ENCODE measurements at regions not wholly inside any gene's neighbourhood (a gene's known extent, or its start where the extent isn't known, plus 50 kb on each side); places are given as distances from the start of the nearest gene placed in this dataset.

DNA sequence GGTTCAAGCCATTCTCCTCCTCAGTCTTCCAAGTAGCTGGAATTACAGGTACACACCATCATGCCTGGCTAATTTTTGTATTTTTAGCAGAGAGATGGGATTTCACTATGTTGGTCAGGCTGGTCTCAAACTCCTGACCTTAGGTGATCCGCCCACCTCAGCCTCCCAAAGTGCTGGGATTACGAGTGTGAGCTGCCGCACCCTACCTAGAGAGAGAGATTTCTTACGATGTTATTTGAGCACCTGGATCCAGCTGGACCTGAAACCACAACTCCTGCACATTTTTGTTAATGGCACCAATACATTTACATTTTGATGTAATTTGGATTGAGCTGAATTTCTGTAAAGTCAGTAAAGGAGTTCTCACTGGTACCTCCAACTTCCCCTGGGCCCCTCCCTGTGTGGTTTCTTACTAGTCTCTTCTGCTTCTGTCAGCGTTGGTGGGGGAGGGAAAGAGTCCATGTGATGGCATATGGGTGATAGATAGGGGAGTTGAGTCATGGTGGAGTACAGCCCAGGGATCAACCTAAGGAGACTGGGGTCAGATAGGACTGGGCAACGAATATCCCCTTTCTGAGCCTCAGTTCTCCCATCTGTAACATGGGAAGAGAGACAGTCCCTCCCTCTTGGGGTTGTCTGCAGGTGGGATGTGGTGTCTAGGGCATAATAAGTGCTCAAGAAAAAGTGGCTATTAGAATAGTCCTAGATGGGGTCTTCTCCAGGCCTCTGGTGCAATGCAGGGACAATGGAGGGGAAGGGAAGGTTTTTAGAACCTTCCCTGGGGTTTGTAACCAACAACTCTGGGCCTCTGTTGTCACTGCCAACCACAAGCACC lies 83.3 kb upstream of the MED13L start:
- TF ChIP-seq, protein P1, sequence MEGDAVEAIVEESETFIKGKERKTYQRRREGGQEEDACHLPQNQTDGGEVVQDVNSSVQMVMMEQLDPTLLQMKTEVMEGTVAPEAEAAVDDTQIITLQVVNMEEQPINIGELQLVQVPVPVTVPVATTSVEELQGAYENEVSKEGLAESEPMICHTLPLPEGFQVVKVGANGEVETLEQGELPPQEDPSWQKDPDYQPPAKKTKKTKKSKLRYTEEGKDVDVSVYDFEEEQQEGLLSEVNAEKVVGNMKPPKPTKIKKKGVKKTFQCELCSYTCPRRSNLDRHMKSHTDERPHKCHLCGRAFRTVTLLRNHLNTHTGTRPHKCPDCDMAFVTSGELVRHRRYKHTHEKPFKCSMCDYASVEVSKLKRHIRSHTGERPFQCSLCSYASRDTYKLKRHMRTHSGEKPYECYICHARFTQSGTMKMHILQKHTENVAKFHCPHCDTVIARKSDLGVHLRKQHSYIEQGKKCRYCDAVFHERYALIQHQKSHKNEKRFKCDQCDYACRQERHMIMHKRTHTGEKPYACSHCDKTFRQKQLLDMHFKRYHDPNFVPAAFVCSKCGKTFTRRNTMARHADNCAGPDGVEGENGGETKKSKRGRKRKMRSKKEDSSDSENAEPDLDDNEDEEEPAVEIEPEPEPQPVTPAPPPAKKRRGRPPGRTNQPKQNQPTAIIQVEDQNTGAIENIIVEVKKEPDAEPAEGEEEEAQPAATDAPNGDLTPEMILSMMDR (conservative IDR thresholded peaks at IDR 0.05 in 1 of 2, IDR thresholded peaks at IDR 0.05 in 1 of 2; ENCODE audit: low read depth in 1 of 2, low read length in 2 of 2) = no peak
- TF ChIP-seq EZH2 (IDR thresholded peaks at IDR 0.05; ENCODE audit: low read length, missing control alignments) = no peak

All from fibroblast of lung (primary cell).